ENCODE measurements at regions not wholly inside any gene's neighbourhood (a gene's known extent, or its start where the extent isn't known, plus 50 kb on each side); places are given as distances from the start of the nearest gene placed in this dataset.

- Histone ChIP-seq H3K9ac (ENCODE audit: insufficient read depth, low read length) (no peak overlapping the region), H3K4me1 (ENCODE audit: control insufficient read depth, extremely low read depth, insufficient read depth, low read length) (no peaks in the 10 kb centered on the region), H4K20me1 (ENCODE audit: control insufficient read depth, extremely low read depth, insufficient read depth, low read length) (no peaks in the 10 kb centered on the region), H3K4me2 (ENCODE audit: extremely low read depth, insufficient read depth, low read length) (no peak overlapping the region), H3K9me3 (ENCODE audit: control insufficient read depth, insufficient read depth, low read depth, low read length) (no peaks in the 10 kb centered on the region), H3K27ac (ENCODE audit: insufficient read depth, low read length) (no peak overlapping the region), H3K79me2 (ENCODE audit: control insufficient read depth, insufficient read depth, low read length) (no peaks in the 10 kb centered on the region), H2AFZ (ENCODE audit: low read length) (no peak overlapping the region), H3K36me3 (ENCODE audit: control insufficient read depth, insufficient read depth, low read length) (no peaks in the 10 kb centered on the region), H3K4me3 (replicated peaks in 1 of 4; ENCODE audit: control extremely low read depth in 1 of 4, insufficient read depth in 1 of 4, low read depth in 3 of 4, low read length in 4 of 4) (no peak overlapping the region), H3K27me3 (ENCODE audit: control insufficient read depth, insufficient read depth, low read length) (peaks cover 10% of the 10 kb centered on the region)
- DNase-seq (ENCODE audit: low read depth in 2 of 2), result no peak
- TF ChIP-seq EZH2 (IDR thresholded peaks at IDR 0.05; ENCODE audit: low read length, missing control alignments) (no peak), CTCF (conservative IDR thresholded peaks at IDR 0.05 in 1 of 2, IDR thresholded peaks at IDR 0.05 in 1 of 2; ENCODE audit: low read depth in 1 of 2, low read length in 2 of 2) (no peak)
Observed at GRCh38 chr1:58249388-58249736, 297.2 kb downstream of the OMA1 start.

DNA sequence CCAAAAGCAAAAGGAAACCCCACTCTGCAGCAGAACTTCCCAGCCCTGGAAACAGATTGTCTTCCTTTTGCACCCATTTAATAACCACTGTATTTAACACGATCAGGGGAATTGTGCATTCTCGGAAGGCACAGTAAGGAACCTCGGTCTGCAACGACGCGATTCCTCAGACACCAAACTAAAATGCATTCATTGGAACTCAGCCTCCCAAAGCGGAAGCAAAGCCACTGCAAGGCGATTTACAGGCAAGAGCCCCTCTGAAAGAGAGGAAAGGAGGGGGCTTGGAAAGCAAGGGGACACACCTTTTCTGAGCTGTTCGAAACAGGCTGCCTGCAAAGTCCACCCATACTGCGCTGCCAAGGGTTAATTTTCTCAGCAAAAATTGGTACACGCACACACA lies 297.7 kb downstream of the OMA1 start:
- Histone ChIP-seq H3K4me2 (ENCODE audit: extremely low read depth, insufficient read depth, low read length) (no peak overlapping the region), H3K4me3 (replicated peaks in 1 of 4; ENCODE audit: control extremely low read depth in 1 of 4, insufficient read depth in 1 of 4, low read depth in 3 of 4, low read length in 4 of 4) (no peak overlapping the region), H3K27me3 (ENCODE audit: control insufficient read depth, insufficient read depth, low read length) (peaks cover 10% of the 10 kb centered on the region), H4K20me1 (ENCODE audit: control insufficient read depth, extremely low read depth, insufficient read depth, low read length) (no peaks in the 10 kb centered on the region), H3K79me2 (ENCODE audit: control insufficient read depth, insufficient read depth, low read length) (no peaks in the 10 kb centered on the region), H3K4me1 (ENCODE audit: control insufficient read depth, extremely low read depth, insufficient read depth, low read length) (no peaks in the 10 kb centered on the region), H2AFZ (ENCODE audit: low read length) (no peak overlapping the region), H3K36me3 (ENCODE audit: control insufficient read depth, insufficient read depth, low read length) (no peaks in the 10 kb centered on the region), H3K9ac (ENCODE audit: insufficient read depth, low read length) (no peak overlapping the region), H3K27ac (ENCODE audit: insufficient read depth, low read length) (no peak overlapping the region), H3K9me3 (ENCODE audit: control insufficient read depth, insufficient read depth, low read depth, low read length) (no peaks in the 10 kb centered on the region)
- no peak for TF ChIP-seq EZH2 (IDR thresholded peaks at IDR 0.05; ENCODE audit: low read length, missing control alignments)
- TF ChIP-seq CTCF (conservative IDR thresholded peaks at IDR 0.05 in 1 of 2, IDR thresholded peaks at IDR 0.05 in 1 of 2; ENCODE audit: low read depth in 1 of 2, low read length in 2 of 2), result no peak
- DNase-seq (ENCODE audit: low read depth in 2 of 2), result no peak

DNA sequence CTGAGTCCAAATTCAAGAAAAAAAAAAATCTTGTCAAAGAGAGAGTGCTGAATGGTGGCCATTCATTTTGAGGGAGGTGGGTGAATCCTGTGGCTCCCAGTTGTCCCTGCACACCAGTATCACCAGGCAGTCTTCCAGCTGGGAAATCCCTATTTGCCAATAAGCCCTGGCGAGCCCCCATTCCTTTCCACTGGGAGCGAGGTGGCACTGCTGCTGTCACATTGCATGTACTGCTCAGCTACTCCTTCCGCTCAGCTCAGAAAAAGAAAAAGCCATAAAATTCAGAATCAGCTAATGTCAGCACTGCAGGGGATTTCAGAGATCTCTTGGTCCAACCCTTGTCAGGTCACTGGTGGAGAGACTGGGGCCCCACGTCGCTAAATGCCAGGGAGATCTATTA lies 298.5 kb downstream of the OMA1 start:
- Histone ChIP-seq H3K27ac (ENCODE audit: insufficient read depth, low read length) (no peak overlapping the region), H3K27me3 (ENCODE audit: control insufficient read depth, insufficient read depth, low read length) (peaks cover 10% of the 10 kb centered on the region), H3K36me3 (ENCODE audit: control insufficient read depth, insufficient read depth, low read length) (no peaks in the 10 kb centered on the region), H3K4me2 (ENCODE audit: extremely low read depth, insufficient read depth, low read length) (no peak overlapping the region), H4K20me1 (ENCODE audit: control insufficient read depth, extremely low read depth, insufficient read depth, low read length) (no peaks in the 10 kb centered on the region), H3K9me3 (ENCODE audit: control insufficient read depth, insufficient read depth, low read depth, low read length) (no peaks in the 10 kb centered on the region), H3K79me2 (ENCODE audit: control insufficient read depth, insufficient read depth, low read length) (no peaks in the 10 kb centered on the region), H2AFZ (ENCODE audit: low read length) (no peak overlapping the region), H3K4me1 (ENCODE audit: control insufficient read depth, extremely low read depth, insufficient read depth, low read length) (no peaks in the 10 kb centered on the region), H3K4me3 (replicated peaks in 1 of 4; ENCODE audit: control extremely low read depth in 1 of 4, insufficient read depth in 1 of 4, low read depth in 3 of 4, low read length in 4 of 4) (no peak overlapping the region), H3K9ac (ENCODE audit: insufficient read depth, low read length) (no peak overlapping the region)
- no peak for DNase-seq (ENCODE audit: low read depth in 2 of 2)
- TF ChIP-seq EZH2 (IDR thresholded peaks at IDR 0.05; ENCODE audit: low read length, missing control alignments), result no peak
- no peak for TF ChIP-seq CTCF (conservative IDR thresholded peaks at IDR 0.05 in 1 of 2, IDR thresholded peaks at IDR 0.05 in 1 of 2; ENCODE audit: low read depth in 1 of 2, low read length in 2 of 2)
